GM19452 (cell line): ENCODE measurements at regions not wholly inside any gene's neighbourhood (a gene's known extent, or its start where the extent isn't known, plus 50 kb on each side); places are given as distances from the start of the nearest gene placed in this dataset.
A peak's percentile ranks its signal among the peaks of the same experiment; 100 is the strongest.
"Not testable (repeated sequence)": the region's sequence is repeated elsewhere in the genome, so short reads cannot be mapped to it uniquely, and the experiment has no call there.

ENCODE experiments used
- ATAC-seq: cut with Tn5 transposase; IDR thresholded peaks from one replicate; pipeline ENCODE4 v1.9.1; 2021; ENCODE audit not compliant: unreplicated experiment

DNA sequence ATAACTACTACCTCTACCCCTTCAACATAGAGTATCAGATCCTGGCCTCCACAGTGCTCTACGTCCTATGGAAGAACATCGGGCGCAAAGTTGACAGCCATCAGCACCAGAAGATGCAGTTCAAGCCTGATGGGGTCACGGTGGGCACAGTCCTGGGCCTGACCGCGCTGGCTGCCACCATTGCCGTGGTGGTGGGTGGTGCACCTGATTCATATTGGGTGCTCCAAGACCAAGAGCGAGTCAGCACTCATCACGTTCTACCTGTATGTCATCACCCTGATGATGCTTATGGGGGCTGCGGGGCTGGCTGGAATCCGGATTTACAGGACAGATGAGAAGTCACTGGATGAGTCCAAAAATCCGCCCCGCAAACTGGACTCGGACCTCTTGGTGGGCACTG lies 846.4 kb downstream of the RPIA start:
- not testable (repeated sequence) for ATAC-seq

DNA sequence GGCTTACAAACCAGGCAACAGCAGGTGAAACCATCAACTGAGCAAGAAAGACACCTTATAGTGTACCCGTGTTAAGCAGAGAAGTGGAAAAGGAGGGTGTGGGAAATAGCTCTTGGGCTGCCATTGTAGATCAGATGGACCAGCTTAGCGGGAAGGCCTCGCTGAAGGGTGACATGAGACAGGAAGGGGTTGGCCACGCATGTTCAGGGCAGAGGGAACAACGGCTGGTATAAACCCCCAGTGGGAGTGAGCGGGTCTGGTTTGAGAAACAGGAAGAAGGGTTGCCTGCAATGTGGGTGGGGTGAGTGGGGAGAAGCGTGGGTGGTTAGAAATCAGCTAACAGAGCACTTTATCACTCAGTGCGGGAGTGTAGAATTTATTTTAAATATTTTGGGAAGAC lies 852.6 kb downstream of the RPIA start:
- not testable (repeated sequence) for ATAC-seq

DNA sequence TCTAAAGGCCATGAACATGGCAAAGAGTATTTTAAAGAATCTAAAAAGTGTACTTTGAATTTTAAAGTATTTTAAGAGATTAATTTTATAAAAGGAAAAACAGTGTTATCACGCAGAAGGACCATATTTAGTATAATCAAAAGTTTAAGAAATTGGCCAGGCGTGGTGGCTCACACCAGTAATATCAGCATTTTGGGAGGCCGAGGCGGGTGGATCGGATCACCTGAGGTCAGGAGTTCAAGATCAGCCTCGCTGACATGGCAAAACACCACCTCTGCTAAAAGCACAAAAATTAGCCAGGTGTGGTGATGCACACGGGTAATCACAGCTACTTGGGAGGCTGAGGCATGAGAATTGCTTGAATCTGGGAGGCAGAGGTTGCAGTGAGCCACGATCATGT lies 887.7 kb downstream of the RPIA start:
- not testable (repeated sequence) for ATAC-seq

DNA sequence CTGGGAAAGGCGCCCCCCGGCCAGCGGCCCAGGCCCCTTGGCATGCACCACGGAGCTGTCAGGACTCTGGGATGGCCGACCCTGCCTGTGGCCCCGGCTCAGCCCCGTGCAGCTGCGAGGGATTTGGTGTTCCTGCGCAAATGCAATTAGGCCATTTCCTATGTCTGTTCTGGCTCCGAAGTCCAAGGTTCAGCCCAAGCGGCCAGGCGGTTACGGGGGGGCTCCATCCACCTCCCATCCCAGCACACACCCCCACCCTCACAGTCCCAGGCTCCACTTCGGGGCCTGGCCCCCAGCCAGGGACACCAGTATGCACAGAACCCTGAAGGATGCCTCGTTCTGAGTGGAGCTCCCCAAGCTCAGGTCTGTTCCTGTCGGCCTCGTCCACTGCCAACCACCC lies 891.3 kb downstream of the RPIA start:
- ATAC-seq, result not testable (repeated sequence)

DNA sequence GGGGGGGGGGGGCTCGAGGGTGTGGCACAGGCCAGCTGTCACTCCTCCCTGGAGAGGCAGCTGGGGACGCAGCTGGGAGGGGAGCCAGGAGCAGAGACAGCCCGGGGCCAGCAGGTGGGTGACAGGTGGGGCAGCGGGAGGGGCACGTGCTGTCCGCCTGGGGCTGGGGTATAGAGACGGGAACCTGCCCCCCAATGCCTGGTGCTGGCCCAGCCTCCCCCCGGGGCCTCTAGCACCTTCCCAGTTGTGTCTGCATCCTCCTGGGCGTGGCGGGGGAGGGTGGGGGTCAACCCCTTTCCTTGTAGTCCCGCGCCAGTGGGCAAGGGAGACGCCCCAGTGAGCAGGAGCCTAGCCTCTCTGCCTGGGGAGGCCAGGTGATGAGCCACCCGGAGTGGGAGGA lies 892.6 kb downstream of the RPIA start:
- not testable (repeated sequence) for ATAC-seq

DNA sequence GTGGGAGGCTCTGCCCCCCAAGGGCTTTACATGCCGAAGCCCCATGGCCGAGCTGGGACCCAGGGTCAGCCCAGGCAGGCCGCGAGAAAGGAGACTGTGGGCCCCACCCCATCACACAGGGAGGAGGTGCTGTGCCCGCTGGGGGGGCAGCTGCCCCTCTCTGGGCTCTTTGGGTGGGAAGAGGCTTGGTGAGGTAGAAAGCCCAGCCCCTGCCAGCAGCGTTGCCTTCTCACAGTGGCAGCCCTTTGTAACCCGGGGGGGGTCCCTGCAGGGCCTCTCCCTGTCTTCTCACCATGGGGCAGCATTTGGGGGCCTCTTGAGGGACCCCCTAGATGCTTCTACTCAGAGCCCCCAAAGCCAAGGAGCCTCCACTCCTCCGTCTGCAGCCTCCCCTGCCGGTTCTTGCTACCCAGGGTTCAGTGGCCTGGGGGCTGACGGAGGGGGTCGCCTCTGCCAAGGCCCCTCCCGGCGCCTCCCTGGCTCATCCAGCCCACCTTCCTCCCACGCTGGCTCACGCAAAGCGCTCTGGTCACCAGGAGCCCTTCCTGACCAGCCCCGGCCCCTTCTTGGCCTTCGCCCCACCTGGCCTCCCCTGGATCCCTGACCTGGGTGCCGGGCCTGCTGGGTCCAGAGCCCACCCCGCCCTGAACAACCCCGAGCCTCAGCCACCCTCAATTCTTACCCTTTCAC lies 893.5 kb downstream of the RPIA start:
- not testable (repeated sequence) for ATAC-seq

DNA sequence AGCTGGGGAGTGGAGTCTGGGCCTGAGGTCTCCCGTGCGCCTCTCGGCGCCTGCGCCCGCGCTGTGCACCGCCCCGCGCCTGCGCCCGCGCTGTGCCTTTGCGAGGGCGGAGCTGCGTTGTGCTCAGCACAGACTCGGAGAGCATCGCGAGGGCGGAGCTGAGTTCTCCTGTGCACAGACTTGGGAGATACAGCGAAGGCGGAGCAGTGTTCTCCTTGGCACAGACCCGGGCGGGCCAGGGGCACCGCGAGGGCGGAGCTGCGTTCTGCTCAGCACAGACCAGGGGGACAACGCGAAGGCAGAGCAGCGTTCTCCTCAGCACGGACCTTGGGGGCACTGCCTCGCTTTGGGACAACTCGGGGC lies 894.1 kb downstream of the RPIA start:
- peak; percentile 91 for ATAC-seq

DNA sequence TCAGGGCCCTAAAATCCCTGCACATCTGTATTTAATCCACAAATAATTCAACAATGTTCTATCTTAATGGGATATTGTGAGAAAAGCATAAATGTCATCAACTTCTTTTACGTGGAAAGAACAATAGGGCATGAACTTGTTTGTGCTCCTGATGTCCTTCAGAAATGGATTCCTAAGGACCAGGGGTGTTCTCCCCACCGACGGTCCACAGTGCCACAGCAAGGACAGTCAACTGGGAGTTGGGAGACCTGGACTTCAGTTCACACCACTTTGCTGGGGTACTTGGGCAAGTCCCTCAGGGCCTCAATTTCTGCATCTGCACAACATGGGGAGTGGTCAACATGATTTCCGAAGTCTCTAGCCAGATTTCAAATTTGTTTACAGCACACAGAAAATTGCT lies 908.4 kb downstream of the RPIA start:
- not testable (repeated sequence) for ATAC-seq

DNA sequence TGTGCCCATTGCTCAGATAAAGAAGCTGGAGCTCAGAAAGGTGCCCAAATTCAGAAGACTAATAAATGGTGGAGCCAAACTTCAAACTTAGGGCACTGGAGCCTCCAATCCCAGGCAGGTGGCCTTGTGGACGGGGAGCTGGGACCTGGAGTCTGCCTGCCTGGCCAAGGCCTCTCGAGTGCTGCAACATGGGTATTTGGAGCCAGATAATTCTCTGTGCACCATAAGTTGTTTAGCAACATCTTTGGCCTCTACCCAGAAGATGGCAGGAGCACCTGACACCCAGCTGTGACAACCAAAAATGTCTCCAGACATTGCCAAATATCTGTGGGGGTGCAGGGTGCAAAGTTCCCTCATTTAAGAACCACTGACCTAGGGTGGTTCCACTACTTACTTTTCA lies 915.0 kb downstream of the RPIA start:
- ATAC-seq, result not testable (repeated sequence)

DNA sequence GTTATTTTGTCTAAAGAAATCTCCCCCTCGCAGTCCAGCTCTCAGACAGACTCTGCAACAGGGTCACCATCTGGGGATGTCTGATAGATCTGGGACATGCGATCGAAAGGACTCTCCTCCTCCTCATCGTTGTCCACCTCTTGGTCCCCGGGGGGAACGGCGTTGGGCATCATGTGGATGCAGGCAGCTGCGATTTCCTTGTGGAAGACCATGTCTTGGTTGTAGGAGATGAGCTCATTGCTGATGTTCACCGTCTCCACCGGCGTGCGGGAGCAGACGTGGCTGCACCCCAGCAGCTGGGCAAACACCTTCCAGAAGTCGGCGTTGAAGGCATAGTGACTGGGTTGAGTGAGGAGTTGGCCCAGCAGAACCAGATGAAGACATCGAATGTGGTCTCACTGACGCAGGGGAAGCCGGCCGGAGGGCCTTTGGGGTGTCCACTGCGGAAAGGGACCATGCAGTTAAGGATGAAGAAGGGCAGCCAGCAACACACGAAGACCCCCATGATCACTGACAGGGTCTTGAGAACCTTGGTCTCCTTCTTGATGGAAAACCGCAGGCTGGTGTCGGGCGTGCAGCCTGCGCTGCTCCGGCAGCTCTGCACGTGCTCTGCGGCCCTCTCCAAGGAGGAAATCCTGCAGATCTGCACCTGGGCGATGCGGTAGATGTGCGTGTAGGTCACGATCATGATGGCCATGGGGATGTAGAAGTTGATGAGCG lies 918.9 kb downstream of the RPIA start:
- not testable (repeated sequence) for ATAC-seq

DNA sequence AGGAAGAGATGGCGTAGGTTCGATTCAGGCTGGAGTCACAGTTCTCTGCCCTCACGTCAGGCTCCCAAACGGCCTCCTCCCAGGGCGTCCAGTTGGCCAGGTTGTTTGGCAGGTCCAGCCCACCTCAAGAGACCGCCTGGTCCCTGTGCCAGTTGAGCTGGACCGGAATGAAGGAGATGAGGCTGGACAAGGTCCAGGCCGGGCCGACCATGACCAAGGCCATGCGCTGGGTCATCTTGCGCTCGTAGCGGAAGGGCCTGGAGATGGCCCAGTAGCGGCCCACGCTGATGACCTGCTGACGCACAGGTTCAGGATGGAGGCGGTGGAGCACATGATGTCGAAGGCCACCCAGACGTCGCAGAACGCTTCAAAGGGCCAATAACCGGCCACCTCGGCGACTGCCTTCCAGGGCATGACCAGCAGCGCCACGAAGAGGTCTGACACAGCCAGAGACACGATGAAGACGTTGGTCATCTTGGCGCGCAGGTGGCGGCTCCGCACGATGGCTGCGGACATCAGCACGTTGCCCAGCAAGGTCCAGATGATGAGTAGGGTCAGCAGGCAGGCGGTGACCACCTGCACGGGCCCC lies 919.5 kb downstream of the RPIA start:
- not testable (repeated sequence) for ATAC-seq

DNA sequence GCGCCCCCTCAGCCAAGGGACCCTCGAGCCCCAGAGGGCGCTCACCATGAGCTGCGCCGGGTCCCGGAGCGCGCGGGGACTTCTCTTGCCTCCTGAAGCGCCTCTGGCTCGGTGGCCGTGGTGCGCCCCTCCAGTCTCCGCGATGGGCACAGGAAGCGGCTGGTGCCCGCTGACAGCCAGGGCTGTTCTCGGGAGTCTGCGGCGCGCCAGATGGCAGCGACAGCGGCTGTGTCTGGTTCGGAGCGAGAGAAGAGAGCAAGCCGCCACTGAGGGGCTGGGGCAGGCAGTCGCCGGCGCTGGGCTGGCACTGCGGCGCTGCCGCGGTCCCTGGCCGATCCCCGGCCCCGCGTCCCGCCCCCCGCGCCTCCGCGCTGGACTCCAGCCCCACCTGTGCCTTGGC lies 920.2 kb downstream of the RPIA start:
- not testable (repeated sequence) for ATAC-seq

DNA sequence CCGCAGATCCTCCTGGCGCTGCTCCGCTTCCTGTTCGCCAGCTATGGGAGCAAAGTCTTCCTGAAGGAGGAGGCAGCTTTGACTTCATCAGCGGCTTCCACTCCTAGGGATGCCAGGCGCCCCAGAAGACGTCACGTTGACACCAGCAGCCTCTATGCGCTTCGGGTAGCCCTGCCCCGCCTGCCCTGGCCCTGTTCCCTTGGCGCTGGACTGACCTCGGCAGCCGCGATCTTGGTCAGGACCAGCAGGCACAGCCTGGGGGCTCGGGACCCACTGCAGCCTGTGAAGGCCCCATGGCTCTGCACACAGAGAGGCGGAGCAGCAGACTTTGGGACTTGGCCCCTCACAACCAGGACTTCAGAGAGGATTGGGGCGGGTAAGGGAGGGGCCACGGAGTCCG lies 957.8 kb downstream of the RPIA start:
- ATAC-seq, result not testable (repeated sequence)

DNA sequence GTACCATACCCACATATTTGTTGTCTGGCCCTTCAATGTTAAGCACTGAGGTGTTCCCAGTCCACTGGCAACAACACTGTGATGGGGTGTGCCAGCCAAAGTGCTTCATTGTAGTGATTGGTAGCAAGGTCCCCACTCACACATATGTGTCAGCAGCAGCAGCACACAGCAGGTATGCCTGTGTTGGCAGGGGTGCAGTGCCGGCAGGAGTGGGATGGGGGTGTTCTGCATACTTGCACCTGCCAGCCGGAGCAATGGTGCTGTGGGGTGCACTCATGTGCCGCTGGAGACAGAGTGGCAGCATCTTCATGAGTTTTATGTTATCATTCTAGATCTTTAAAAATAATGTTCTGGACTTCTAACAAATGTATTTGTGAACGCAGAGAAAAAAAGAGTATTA lies 987.8 kb downstream of the RPIA start:
- not testable (repeated sequence) for ATAC-seq
